ENCODE measurements at regions not wholly inside any gene's neighbourhood (a gene's known extent, or its start where the extent isn't known, plus 50 kb on each side); places are given as distances from the start of the nearest gene placed in this dataset.
"Not testable (repeated sequence)": the region's sequence is repeated elsewhere in the genome, so short reads cannot be mapped to it uniquely, and the experiment has no call there.

DNA sequence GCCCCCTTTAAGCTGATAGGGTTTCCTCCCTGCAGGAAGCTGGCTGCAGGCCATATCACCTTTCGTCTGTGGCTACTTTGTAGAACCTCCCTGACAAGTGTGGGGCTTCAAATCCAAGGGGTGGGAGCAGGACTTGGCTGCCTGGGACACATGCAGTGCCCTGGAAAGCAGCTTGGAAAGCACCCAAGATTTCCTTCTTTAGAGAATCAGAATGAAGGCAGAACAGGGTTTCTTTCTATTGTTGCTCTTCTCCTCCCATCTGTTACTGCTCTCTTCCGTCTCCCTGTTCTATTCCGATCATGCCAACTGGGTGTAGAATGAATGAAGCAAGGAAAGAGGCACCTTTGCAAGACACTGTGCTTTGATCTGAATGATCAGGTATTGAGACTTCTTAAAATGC is 282.2 kb downstream of the MED10 start:
- H3K27me3 Mint-ChIP-seq (ENCODE audit: low read depth), result no peaks in the 10 kb centered on the region
- no peak overlapping the region for H3K4me3 Mint-ChIP-seq
- no peaks in the 10 kb centered on the region for H3K4me1 Mint-ChIP-seq (ENCODE audit: low read depth)
- peaks cover 3% of the 10 kb centered on the region for H3K9me3 Mint-ChIP-seq
- H3K27ac Mint-ChIP-seq, result no peak overlapping the region
- no peak for DNase-seq (ENCODE audit: low spot score)
- no peaks in the 10 kb centered on the region for H3K36me3 Mint-ChIP-seq (ENCODE audit: low read depth)

DNA sequence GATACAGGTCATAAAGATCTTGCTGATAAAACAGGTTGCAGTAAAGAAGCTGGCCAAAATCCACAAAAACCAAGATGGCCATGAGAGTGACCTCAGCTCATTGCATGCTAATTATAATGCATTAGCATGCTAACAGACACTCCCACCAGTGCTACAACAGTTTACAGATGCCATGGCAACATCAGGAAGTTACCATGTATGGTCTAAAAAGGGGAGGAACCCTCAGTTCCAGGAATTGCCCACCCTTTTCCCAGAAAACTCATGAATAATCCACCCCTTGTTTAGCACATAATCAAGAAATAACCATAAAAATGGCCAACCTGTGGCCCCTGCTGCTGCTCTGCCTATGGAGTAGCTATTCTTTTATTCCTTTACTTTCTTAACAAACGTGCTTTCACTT is 284.2 kb downstream of the MED10 start:
- not testable (repeated sequence) for H3K9me3 Mint-ChIP-seq; H3K27me3 Mint-ChIP-seq (ENCODE audit: low read depth); DNase-seq (ENCODE audit: low spot score); H3K36me3 Mint-ChIP-seq (ENCODE audit: low read depth); H3K27ac Mint-ChIP-seq; H3K4me1 Mint-ChIP-seq (ENCODE audit: low read depth); H3K4me3 Mint-ChIP-seq

DNA sequence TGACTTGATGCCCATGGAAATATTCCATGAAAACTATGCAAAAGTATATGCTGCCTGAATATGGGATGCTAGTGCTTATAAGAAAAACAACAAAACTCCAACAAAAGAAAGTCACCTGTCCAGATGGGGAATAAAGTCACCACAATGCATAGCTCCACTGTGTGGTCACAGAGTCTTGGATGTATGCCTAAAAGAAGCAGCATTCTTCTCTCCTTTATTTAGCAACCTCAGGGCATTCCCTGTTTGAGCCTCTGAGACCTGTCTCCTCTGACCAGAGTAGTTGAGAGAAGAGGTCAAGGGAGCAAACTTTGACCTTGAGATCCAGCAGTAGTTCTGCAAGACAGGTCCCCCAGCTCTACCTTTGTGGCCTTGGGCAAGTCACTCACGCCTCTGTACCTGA is 287.5 kb downstream of the MED10 start:
- Mint-ChIP-seq H3K27me3 (ENCODE audit: low read depth) (no peaks in the 10 kb centered on the region), H3K9me3 (no peaks in the 10 kb centered on the region), H3K36me3 (ENCODE audit: low read depth) (no peaks in the 10 kb centered on the region), H3K4me1 (ENCODE audit: low read depth) (no peaks in the 10 kb centered on the region), H3K27ac (no peak overlapping the region), H3K4me3 (no peak overlapping the region)
- no peak for DNase-seq (ENCODE audit: low spot score)

DNA sequence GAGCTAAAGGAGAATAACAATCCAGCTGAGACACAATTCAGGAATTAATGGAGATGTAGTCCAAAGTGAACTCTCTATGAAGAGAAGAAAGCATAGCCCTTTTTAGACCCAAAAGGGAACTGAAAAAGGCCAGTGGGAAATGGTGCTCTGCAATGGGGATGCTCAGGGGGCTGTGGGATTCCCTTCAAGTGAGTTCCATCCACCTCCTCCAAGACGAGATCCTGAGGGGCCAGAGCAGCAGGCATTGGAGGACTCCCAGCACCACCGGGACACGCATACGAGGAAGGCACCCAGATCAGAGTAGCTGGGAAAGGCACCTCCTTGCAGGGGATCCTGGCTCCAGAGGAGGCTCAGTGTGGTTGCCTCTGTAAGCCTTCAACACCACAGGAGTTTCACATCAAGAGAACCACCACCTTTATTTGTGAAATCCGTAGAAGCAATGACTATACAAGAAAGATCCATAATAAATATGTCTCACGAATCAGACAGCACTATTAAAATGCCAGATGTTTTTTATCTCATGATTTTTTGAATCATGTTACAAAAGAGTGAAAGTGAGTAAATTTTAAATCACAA is 288.2 kb downstream of the MED10 start:
- H3K4me1 Mint-ChIP-seq (ENCODE audit: low read depth), result no peaks in the 10 kb centered on the region
- no peaks in the 10 kb centered on the region for H3K9me3 Mint-ChIP-seq
- H3K27me3 Mint-ChIP-seq (ENCODE audit: low read depth), result no peaks in the 10 kb centered on the region
- H3K4me3 Mint-ChIP-seq, result no peak overlapping the region
- no peaks in the 10 kb centered on the region for H3K36me3 Mint-ChIP-seq (ENCODE audit: low read depth)
- no peak for DNase-seq (ENCODE audit: low spot score)
- no peak overlapping the region for H3K27ac Mint-ChIP-seq

DNA sequence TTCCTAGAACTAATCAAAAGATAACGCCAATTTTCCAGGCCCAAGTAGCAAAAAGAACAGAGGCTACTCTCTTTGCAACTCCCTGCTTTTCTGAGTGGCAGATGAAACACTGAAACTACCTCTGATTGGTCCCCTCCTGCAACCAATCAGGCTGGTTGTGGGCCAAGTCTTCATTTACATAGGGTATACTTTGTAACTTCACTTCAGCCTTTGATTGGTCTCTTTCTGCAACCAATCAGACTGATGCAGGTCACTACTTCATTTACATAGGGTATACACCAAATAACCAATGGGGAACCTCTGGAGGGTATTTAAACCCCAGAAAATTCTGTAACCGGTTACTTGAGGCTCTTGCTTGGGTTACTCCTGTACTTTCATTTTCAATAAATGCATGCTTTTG is 289.6 kb downstream of the MED10 start:
- H3K4me3 Mint-ChIP-seq, result no peak overlapping the region
- DNase-seq (ENCODE audit: low spot score), result no peak
- no peaks in the 10 kb centered on the region for H3K9me3 Mint-ChIP-seq
- H3K4me1 Mint-ChIP-seq (ENCODE audit: low read depth), result no peaks in the 10 kb centered on the region
- H3K27ac Mint-ChIP-seq, result no peak overlapping the region
- H3K27me3 Mint-ChIP-seq (ENCODE audit: low read depth), result no peaks in the 10 kb centered on the region
- H3K36me3 Mint-ChIP-seq (ENCODE audit: low read depth), result no peaks in the 10 kb centered on the region

DNA sequence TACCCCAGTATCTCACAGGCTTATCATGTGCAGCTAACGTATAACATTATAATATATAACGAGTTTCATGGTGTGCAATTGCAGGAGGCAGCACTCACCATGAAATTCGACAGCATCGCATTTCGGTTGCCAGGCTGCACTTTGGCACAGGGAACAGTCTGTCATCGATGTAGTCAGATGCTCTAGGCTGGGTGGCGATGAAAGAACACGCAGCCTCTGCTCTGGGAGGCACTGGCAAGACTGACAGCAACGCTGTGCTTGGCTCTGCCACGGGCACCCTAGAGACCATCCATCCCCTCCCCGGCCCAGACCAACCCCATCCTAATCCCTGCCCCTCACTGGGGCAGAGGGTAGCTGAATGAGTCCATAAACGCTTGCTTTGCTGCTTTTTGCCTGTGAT is 290.8 kb downstream of the MED10 start:
- Mint-ChIP-seq H3K27ac (no peak overlapping the region), H3K4me3 (no peak overlapping the region), H3K9me3 (no peaks in the 10 kb centered on the region), H3K27me3 (ENCODE audit: low read depth) (no peaks in the 10 kb centered on the region), H3K36me3 (ENCODE audit: low read depth) (no peaks in the 10 kb centered on the region), H3K4me1 (ENCODE audit: low read depth) (no peaks in the 10 kb centered on the region)
- DNase-seq (ENCODE audit: low spot score), result no peak

DNA sequence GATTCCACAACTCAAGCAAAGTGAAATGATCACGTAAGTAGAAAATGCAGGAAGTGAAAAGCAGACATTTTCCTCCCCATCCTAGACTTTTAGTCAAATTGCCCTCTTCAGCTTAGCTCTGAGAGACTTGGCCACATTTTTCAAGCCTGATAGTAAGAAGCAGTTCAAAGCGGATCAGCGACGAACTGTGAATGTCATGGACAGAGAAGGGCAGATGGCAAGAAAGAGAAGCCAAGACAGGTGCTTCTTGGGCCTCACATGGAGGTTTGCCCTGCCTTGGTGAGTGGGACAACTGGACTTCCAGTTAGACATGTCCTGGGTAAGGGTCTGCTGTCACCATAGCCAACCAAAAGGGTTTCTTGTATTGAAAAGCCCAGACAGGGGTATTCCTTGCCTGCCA is 291.5 kb downstream of the MED10 start:
- H3K4me1 Mint-ChIP-seq (ENCODE audit: low read depth), result no peaks in the 10 kb centered on the region
- no peak overlapping the region for H3K27ac Mint-ChIP-seq
- no peak for DNase-seq (ENCODE audit: low spot score)
- H3K4me3 Mint-ChIP-seq, result no peak overlapping the region
- H3K36me3 Mint-ChIP-seq (ENCODE audit: low read depth), result no peaks in the 10 kb centered on the region
- H3K9me3 Mint-ChIP-seq, result no peaks in the 10 kb centered on the region
- H3K27me3 Mint-ChIP-seq (ENCODE audit: low read depth), result no peaks in the 10 kb centered on the region

DNA sequence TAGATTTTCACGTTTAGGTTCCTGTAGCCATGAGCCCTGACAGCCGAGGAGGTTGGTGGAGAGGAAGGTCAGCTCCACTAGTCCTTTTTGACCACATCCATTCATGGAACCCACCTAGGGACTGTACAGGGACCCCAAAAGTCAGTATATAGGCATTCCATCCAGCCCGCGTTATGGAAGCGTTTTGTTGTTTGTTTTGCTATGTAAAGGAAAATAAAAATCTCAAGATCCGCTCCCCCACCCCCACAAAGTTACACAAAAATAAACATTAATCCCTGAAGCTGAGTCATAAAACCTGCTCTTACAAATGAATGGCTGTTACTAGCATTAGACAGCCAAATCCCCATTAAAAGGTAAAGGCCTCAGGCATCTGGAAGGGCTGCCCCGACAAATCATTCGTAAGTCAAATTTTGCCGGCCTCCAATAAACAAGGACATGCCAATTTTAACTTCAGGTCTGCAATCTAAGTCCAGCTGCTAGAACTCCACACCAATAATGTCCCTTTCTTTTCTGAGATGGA is 292.9 kb downstream of the MED10 start:
- no peaks in the 10 kb centered on the region for H3K4me1 Mint-ChIP-seq (ENCODE audit: low read depth)
- H3K27ac Mint-ChIP-seq, result no peak overlapping the region
- no peaks in the 10 kb centered on the region for H3K9me3 Mint-ChIP-seq
- no peak for DNase-seq (ENCODE audit: low spot score)
- no peaks in the 10 kb centered on the region for H3K27me3 Mint-ChIP-seq (ENCODE audit: low read depth)
- H3K36me3 Mint-ChIP-seq (ENCODE audit: low read depth), result no peaks in the 10 kb centered on the region
- no peak overlapping the region for H3K4me3 Mint-ChIP-seq

DNA sequence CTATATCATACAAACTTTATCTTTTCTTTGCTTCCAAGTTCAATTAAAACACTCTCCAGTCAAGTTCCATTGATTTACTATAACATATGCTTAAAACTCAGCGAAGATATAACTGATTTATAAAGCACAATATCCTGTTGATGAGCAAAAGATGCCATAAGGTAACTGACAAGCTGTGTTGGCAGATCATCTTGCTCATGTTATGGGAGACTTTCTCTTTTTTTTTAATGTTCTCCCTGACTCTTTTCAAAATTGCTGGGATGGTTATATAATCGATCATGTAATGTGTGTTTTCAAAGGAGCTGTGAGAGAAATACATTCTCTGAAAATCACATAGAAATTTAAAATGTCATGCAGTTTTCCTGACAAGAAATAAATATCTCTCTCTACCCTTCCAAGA is 293.5 kb downstream of the MED10 start:
- no peaks in the 10 kb centered on the region for H3K36me3 Mint-ChIP-seq (ENCODE audit: low read depth)
- no peaks in the 10 kb centered on the region for H3K9me3 Mint-ChIP-seq
- no peaks in the 10 kb centered on the region for H3K4me1 Mint-ChIP-seq (ENCODE audit: low read depth)
- H3K27ac Mint-ChIP-seq, result no peak overlapping the region
- no peak overlapping the region for H3K4me3 Mint-ChIP-seq
- no peaks in the 10 kb centered on the region for H3K27me3 Mint-ChIP-seq (ENCODE audit: low read depth)
- no peak for DNase-seq (ENCODE audit: low spot score)

DNA sequence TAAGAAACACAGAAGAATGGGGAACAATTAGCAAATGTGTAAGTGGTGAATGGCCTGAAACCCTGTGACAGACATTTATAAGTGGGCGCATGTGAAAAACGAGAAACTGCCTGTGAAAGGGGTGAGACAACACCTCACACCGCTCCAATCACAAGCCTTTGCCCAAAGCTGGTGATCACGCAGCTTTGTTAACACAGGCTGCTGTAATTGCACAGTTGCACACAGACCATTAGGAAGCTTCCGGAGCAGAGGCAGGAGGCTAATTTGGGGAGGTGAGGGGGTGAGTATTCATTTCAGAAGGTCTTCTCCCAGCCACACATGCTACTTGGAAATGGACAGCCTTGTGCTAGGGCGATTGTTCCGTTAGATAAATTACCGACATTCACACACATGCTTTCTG is 294.0 kb downstream of the MED10 start:
- DNase-seq (ENCODE audit: low spot score), result no peak
- H3K36me3 Mint-ChIP-seq (ENCODE audit: low read depth), result no peaks in the 10 kb centered on the region
- no peaks in the 10 kb centered on the region for H3K9me3 Mint-ChIP-seq
- H3K4me1 Mint-ChIP-seq (ENCODE audit: low read depth), result no peaks in the 10 kb centered on the region
- H3K27ac Mint-ChIP-seq, result no peak overlapping the region
- H3K27me3 Mint-ChIP-seq (ENCODE audit: low read depth), result no peaks in the 10 kb centered on the region
- H3K4me3 Mint-ChIP-seq, result no peak overlapping the region

DNA sequence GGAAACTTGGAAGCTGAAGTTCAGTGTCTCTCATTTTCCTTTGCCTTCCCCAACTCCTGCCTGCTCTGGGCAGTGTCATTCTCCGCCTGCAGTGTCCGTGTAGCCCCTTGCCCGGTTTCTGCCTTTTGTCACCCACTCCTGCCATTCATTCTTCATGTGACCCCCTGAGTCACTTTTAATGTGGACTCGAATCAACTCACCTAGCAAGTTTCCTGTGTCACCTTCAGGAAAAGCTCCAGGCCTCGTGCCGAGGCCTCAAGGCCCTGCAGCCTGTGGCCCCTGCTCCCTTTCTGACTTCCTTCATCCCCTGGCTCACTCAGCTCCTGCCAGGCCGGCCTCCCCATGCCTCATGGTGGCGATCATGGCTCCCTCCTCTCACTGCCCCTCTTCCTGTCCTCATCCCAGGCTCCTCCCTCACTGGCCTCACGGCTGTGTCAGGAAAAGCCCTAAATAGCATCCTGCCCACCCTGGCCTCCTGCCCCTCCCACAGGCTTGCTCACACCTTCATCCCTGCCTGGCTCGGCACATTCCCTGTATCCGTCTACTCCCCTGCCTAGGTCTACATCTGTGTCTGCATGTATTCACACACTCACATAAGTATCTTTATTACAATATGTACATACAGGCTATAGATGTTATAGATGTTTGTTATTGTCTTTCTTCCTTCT is 294.9 kb downstream of the MED10 start:
- H3K36me3 Mint-ChIP-seq (ENCODE audit: low read depth), result no peaks in the 10 kb centered on the region
- H3K27ac Mint-ChIP-seq, result no peak overlapping the region
- no peak overlapping the region for H3K4me3 Mint-ChIP-seq
- no peak for DNase-seq (ENCODE audit: low spot score)
- no peaks in the 10 kb centered on the region for H3K9me3 Mint-ChIP-seq
- H3K4me1 Mint-ChIP-seq (ENCODE audit: low read depth), result no peaks in the 10 kb centered on the region
- H3K27me3 Mint-ChIP-seq (ENCODE audit: low read depth), result no peaks in the 10 kb centered on the region

DNA sequence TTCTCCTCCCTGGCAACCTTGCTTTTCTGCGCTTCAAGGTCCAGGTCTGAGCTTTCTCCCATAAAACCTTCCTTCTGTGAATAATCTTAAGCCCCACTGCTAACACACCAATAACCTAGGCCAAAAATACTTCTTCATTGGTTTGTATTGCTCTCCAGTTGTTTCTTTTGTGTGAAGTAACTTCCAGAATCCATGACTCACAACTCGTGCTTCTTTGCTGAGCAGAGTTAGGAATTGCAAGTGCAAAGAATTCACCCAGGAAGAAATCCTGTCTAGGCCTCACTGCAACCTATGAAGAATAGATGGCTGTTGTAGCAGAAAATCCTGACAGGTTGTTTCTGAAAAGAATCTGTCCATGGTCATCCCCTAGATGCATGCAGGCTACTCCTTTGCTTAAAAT is 295.7 kb downstream of the MED10 start:
- H3K9me3 Mint-ChIP-seq, result no peaks in the 10 kb centered on the region
- no peaks in the 10 kb centered on the region for H3K36me3 Mint-ChIP-seq (ENCODE audit: low read depth)
- no peak overlapping the region for H3K4me3 Mint-ChIP-seq
- DNase-seq (ENCODE audit: low spot score), result no peak
- no peaks in the 10 kb centered on the region for H3K4me1 Mint-ChIP-seq (ENCODE audit: low read depth)
- no peak overlapping the region for H3K27ac Mint-ChIP-seq
- no peaks in the 10 kb centered on the region for H3K27me3 Mint-ChIP-seq (ENCODE audit: low read depth)

DNA sequence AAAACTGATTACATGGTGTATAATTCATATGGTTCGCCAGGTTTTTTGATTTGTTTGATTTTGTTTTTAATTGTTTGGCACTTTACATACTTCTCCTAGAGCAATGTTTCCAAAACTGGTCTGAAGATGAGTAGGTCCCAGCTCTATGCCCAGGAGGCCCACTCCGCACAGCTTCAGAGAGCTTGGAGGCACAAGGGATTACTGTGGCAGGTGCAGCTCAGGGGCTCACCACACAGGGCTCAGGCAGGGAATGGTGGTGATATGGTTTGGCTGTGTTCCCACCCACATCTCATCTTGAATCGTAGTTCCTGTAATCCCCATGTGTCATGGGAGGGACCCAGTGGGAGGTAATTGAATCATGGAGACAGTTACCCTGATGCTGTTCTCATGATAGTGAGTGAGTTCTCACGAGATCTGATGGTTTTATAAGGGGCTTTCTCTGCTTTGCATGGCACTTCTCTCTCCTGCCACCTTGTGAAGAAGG is 296.6 kb downstream of the MED10 start:
- no peak for DNase-seq (ENCODE audit: low spot score)
- Mint-ChIP-seq H3K9me3 (no peaks in the 10 kb centered on the region), H3K27me3 (ENCODE audit: low read depth) (no peaks in the 10 kb centered on the region), H3K36me3 (ENCODE audit: low read depth) (no peaks in the 10 kb centered on the region), H3K4me1 (ENCODE audit: low read depth) (no peaks in the 10 kb centered on the region), H3K27ac (no peak overlapping the region), H3K4me3 (no peak overlapping the region)

DNA sequence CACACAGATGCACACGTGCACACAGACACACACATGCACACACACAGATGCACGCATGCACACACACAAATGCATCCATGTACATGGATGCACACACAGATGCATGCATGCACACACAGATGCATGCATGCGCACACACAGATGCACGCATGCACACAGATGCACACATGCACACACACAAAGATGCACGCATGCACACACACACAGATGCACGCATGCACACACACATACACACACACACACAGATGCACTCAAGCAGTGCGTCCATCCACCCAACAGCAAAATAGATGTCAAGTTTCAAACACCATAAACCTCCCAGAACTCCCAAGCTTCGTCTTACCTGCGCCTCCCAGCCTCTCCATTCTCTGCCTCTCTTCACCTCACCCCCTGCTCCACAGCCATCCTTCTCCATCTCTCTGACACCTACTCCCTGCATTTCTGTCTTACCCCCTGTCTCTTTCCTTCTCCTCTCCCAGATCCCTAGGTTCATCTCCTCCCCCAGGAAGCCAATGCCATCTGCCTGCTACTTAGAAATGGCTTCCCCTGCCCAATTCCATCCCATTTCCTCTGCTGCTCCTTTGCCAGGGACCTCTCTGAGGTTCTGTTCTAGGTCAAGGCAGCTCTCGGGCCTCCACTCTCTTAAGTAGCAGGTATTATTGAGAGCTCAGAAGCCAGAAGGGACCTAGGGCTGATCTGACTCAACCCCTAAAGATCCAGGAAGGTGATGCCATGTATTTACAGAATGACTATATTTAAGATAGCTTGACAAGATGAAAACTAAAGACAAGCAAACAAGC is 297.2 kb downstream of the MED10 start:
- Mint-ChIP-seq H3K4me3 (no peak overlapping the region), H3K4me1 (ENCODE audit: low read depth) (no peaks in the 10 kb centered on the region), H3K36me3 (ENCODE audit: low read depth) (no peaks in the 10 kb centered on the region), H3K27ac (no peak overlapping the region), H3K27me3 (ENCODE audit: low read depth) (no peaks in the 10 kb centered on the region), H3K9me3 (no peaks in the 10 kb centered on the region)
- DNase-seq (ENCODE audit: low spot score), result no peak
